GM21515 (cell line): ENCODE measurements at regions not wholly inside any gene's neighbourhood (a gene's known extent, or its start where the extent isn't known, plus 50 kb on each side); places are given as distances from the start of the nearest gene placed in this dataset.
"Not testable (repeated sequence)": the region's sequence is repeated elsewhere in the genome, so short reads cannot be mapped to it uniquely, and the experiment has no call there.

Experiments used
- ATAC-seq: cut with Tn5 transposase; IDR thresholded peaks from one replicate; pipeline ENCODE4 v1.9.1; 2021; ENCODE audit not compliant: unreplicated experiment

- no peak for ATAC-seq
These were observed 498.8 kb upstream of the API5 start for GRCh38 chr11:42812960-42813359.

- no peak for ATAC-seq
These were observed 495.3 kb upstream of the API5 start for GRCh38 chr11:42816471-42816870.

- ATAC-seq = no peak
These were observed 492.7 kb upstream of the API5 start for GRCh38 chr11:42819126-42819525.

- ATAC-seq = not testable (repeated sequence)
These were observed 489.6 kb upstream of the API5 start for GRCh38 chr11:42822188-42822587.

GRCh38 chr11:42823546-42823945 lies 488.2 kb upstream of the API5 start:
- no peak for ATAC-seq

GRCh38 chr11:42824067-42824466 lies 487.7 kb upstream of the API5 start:
- no peak for ATAC-seq

GRCh38 chr11:42825598-42825997 lies 486.2 kb upstream of the API5 start:
- no peak for ATAC-seq

- no peak for ATAC-seq
These were observed 484.0 kb upstream of the API5 start for GRCh38 chr11:42827845-42828244.

GRCh38 chr11:42837994-42838393 lies 473.8 kb upstream of the API5 start:
- ATAC-seq = no peak

- ATAC-seq = no peak
These were observed 471.5 kb upstream of the API5 start for GRCh38 chr11:42840176-42840829.

GRCh38 chr11:42840860-42841259 lies 470.9 kb upstream of the API5 start:
- ATAC-seq = no peak

- ATAC-seq = no peak
These were observed 470.2 kb upstream of the API5 start for GRCh38 chr11:42841556-42841955.

- no peak for ATAC-seq
These were observed 462.4 kb upstream of the API5 start for GRCh38 chr11:42849362-42849761.

GRCh38 chr11:42857344-42857743 lies 454.5 kb upstream of the API5 start:
- ATAC-seq = no peak

- no peak for ATAC-seq
These were observed 441.3 kb upstream of the API5 start for GRCh38 chr11:42870480-42870879.

GRCh38 chr11:42873800-42874405 lies 437.9 kb upstream of the API5 start:
- ATAC-seq = not testable (repeated sequence)

- not testable (repeated sequence) for ATAC-seq
These were observed 430.5 kb upstream of the API5 start for GRCh38 chr11:42881335-42881734.

- ATAC-seq = no peak
These were observed 421.0 kb upstream of the API5 start for GRCh38 chr11:42890773-42891172.

GRCh38 chr11:42901084-42901483 lies 410.7 kb upstream of the API5 start:
- ATAC-seq = no peak

GRCh38 chr11:42906226-42906625 lies 405.6 kb upstream of the API5 start:
- no peak for ATAC-seq

- ATAC-seq = no peak
These were observed 398.1 kb upstream of the API5 start for GRCh38 chr11:42913731-42914130.

- ATAC-seq = no peak
These were observed 388.1 kb upstream of the API5 start for GRCh38 chr11:42923651-42924050.

GRCh38 chr11:42925916-42926315 lies 385.9 kb upstream of the API5 start:
- no peak for ATAC-seq
